ENCODE measurements at regions not wholly inside any gene's neighbourhood (a gene's known extent, or its start where the extent isn't known, plus 50 kb on each side); places are given as distances from the start of the nearest gene placed in this dataset.
A peak's percentile ranks its signal among the peaks of the same experiment; 100 is the strongest.

GRCh38 chr16:80462917-80463316 lies 77.9 kb upstream of the DYNLRB2 start:
- no peaks in the 10 kb centered on the region for H3K9me3 ChIP-seq (ENCODE audit: control insufficient read depth in 2 of 2, insufficient read depth in 1 of 2, low read depth in 1 of 2, low read length in 1 of 2)
- no peaks in the 10 kb centered on the region for H3K27me3 ChIP-seq (ENCODE audit: control insufficient read depth in 3 of 3, insufficient read depth in 3 of 3, low read length in 3 of 3)
- no peak for FAIRE-seq
- peaks cover 0 to 27% (median 2%) of the 10 kb centered on the region in 3 donors for H3K4me1 ChIP-seq (ENCODE audit: control insufficient read depth in 3 of 3, insufficient read depth in 2 of 3, low read depth in 1 of 3, low read length in 2 of 3)
- 14 to 54% (median 39%) methylated on average over 7 of the region's 7 CpGs for WGBS, 3 donors
- peak in 1 of 2 donors; percentile 69 for DNase-seq
- H3K27ac ChIP-seq (ENCODE audit: low read depth in 1 of 3, low read length in 2 of 3): peak overlapping the region in 1 of 3 donors; percentile 38
- no peak overlapping the region for H3K4me3 ChIP-seq (ENCODE audit: low read depth in 1 of 3, low read length in 3 of 3)
- no peaks in the 10 kb centered on the region for H3K36me3 ChIP-seq (ENCODE audit: control insufficient read depth in 3 of 3, insufficient read depth in 2 of 3, low read depth in 1 of 3, low read length in 3 of 3)

- no peak for FAIRE-seq
- no peaks in the 10 kb centered on the region for H3K27me3 ChIP-seq (ENCODE audit: control insufficient read depth in 3 of 3, insufficient read depth in 3 of 3, low read length in 3 of 3)
- H3K27ac ChIP-seq (ENCODE audit: low read depth in 1 of 3, low read length in 2 of 3): no peak overlapping the region
- H3K36me3 ChIP-seq (ENCODE audit: control insufficient read depth in 3 of 3, insufficient read depth in 2 of 3, low read depth in 1 of 3, low read length in 3 of 3): no peaks in the 10 kb centered on the region
- WGBS, 3 donors: 76 to 89% (median 88%) methylated on average over 1 of the region's 1 CpG
- H3K9me3 ChIP-seq (ENCODE audit: control insufficient read depth in 2 of 2, insufficient read depth in 1 of 2, low read depth in 1 of 2, low read length in 1 of 2): no peaks in the 10 kb centered on the region
- peaks cover 0 to 29% (median 2%) of the 10 kb centered on the region in 3 donors for H3K4me1 ChIP-seq (ENCODE audit: control insufficient read depth in 3 of 3, insufficient read depth in 2 of 3, low read depth in 1 of 3, low read length in 2 of 3)
- no peak for DNase-seq
- H3K4me3 ChIP-seq (ENCODE audit: low read depth in 1 of 3, low read length in 3 of 3): no peak overlapping the region
Observed at GRCh38 chr16:80460988-80461387, 79.8 kb upstream of the DYNLRB2 start.

- H3K9me3 ChIP-seq (ENCODE audit: control insufficient read depth in 2 of 2, insufficient read depth in 1 of 2, low read depth in 1 of 2, low read length in 1 of 2): peaks cover 0 to under 1% of the 10 kb centered on the region in 2 donors
- WGBS, 3 donors: 66 to 94% (median 71%) methylated on average over 4 to 5 of the region's 5 CpGs
- H3K4me1 ChIP-seq (ENCODE audit: control insufficient read depth in 3 of 3, insufficient read depth in 2 of 3, low read depth in 1 of 3, low read length in 2 of 3): peaks cover 0 to 29% (median 2%) of the 10 kb centered on the region in 3 donors
- DNase-seq: no peak
- H3K4me3 ChIP-seq (ENCODE audit: low read depth in 1 of 3, low read length in 3 of 3): no peak overlapping the region
- H3K27me3 ChIP-seq (ENCODE audit: control insufficient read depth in 3 of 3, insufficient read depth in 3 of 3, low read length in 3 of 3): no peaks in the 10 kb centered on the region
- FAIRE-seq: no peak
- H3K36me3 ChIP-seq (ENCODE audit: control insufficient read depth in 3 of 3, insufficient read depth in 2 of 3, low read depth in 1 of 3, low read length in 3 of 3): no peaks in the 10 kb centered on the region
- H3K27ac ChIP-seq (ENCODE audit: low read depth in 1 of 3, low read length in 2 of 3): no peak overlapping the region
Observed at GRCh38 chr16:80459966-80460365, 80.8 kb upstream of the DYNLRB2 start.

- Histone ChIP-seq H3K27ac (ENCODE audit: low read depth in 1 of 3, low read length in 2 of 3) (no peak overlapping the region), H3K27me3 (ENCODE audit: control insufficient read depth in 3 of 3, insufficient read depth in 3 of 3, low read length in 3 of 3) (no peaks in the 10 kb centered on the region)
- FAIRE-seq: no peak
Observed at GRCh38 chr16:80459331-80459777, 81.4 kb upstream of the DYNLRB2 start.

GRCh38 chr16:80457871-80458270 lies 82.9 kb upstream of the DYNLRB2 start:
- 38 to 60% (median 57%) methylated on average over 1 of the region's 1 CpG for WGBS, 3 donors
- DNase-seq: peak in 1 of 2 donors; percentile 87
- H3K9me3 ChIP-seq (ENCODE audit: control insufficient read depth in 2 of 2, insufficient read depth in 1 of 2, low read depth in 1 of 2, low read length in 1 of 2): peaks cover 2 to 4% of the 10 kb centered on the region in 2 donors
- H3K27me3 ChIP-seq (ENCODE audit: control insufficient read depth in 3 of 3, insufficient read depth in 3 of 3, low read length in 3 of 3): no peaks in the 10 kb centered on the region
- peaks cover 0 to 12% (median 0%) of the 10 kb centered on the region in 3 donors for H3K4me1 ChIP-seq (ENCODE audit: control insufficient read depth in 3 of 3, insufficient read depth in 2 of 3, low read depth in 1 of 3, low read length in 2 of 3)
- no peak overlapping the region for H3K4me3 ChIP-seq (ENCODE audit: low read depth in 1 of 3, low read length in 3 of 3)
- no peak for FAIRE-seq
- H3K27ac ChIP-seq (ENCODE audit: low read depth in 1 of 3, low read length in 2 of 3): peak overlapping the region in 1 of 3 donors; percentile 29
- H3K36me3 ChIP-seq (ENCODE audit: control insufficient read depth in 3 of 3, insufficient read depth in 2 of 3, low read depth in 1 of 3, low read length in 3 of 3): no peaks in the 10 kb centered on the region

More at GRCh38 chr16:80459331-80459777, 81.4 kb upstream of the DYNLRB2 start:
- DNase-seq: no peak
- H3K4me3 ChIP-seq (ENCODE audit: low read depth in 1 of 3, low read length in 3 of 3): no peak overlapping the region
- H3K36me3 ChIP-seq (ENCODE audit: control insufficient read depth in 3 of 3, insufficient read depth in 2 of 3, low read depth in 1 of 3, low read length in 3 of 3): no peaks in the 10 kb centered on the region
- H3K4me1 ChIP-seq (ENCODE audit: control insufficient read depth in 3 of 3, insufficient read depth in 2 of 3, low read depth in 1 of 3, low read length in 2 of 3): peaks cover 0 to 25% (median 2%) of the 10 kb centered on the region in 3 donors
- H3K9me3 ChIP-seq (ENCODE audit: control insufficient read depth in 2 of 2, insufficient read depth in 1 of 2, low read depth in 1 of 2, low read length in 1 of 2): peaks cover 2 to 4% of the 10 kb centered on the region in 2 donors
- WGBS, 3 donors: 84% methylated on average over 3 of the region's 3 CpGs

- Histone ChIP-seq H3K4me3 (ENCODE audit: low read depth in 1 of 3, low read length in 3 of 3) (no peak overlapping the region), H3K36me3 (ENCODE audit: control insufficient read depth in 3 of 3, insufficient read depth in 2 of 3, low read depth in 1 of 3, low read length in 3 of 3) (no peaks in the 10 kb centered on the region), H3K4me1 (ENCODE audit: control insufficient read depth in 3 of 3, insufficient read depth in 2 of 3, low read depth in 1 of 3, low read length in 2 of 3) (peaks cover 0 to 6% (median 0%) of the 10 kb centered on the region in 3 donors), H3K27me3 (ENCODE audit: control insufficient read depth in 3 of 3, insufficient read depth in 3 of 3, low read length in 3 of 3) (no peaks in the 10 kb centered on the region), H3K9me3 (ENCODE audit: control insufficient read depth in 2 of 2, insufficient read depth in 1 of 2, low read depth in 1 of 2, low read length in 1 of 2) (peaks cover 2 to 4% of the 10 kb centered on the region in 2 donors), H3K27ac (ENCODE audit: low read depth in 1 of 3, low read length in 2 of 3) (no peak overlapping the region)
- FAIRE-seq (no peak), DNase-seq (peak in 1 of 2 donors; percentile 56)
- 31 to 75% (median 69%) methylated on average over 2 of the region's 2 CpGs for WGBS, 3 donors
Observed at GRCh38 chr16:80454802-80455201, 86.0 kb upstream of the DYNLRB2 start.

GRCh38 chr16:80449392-80449791 lies 91.4 kb upstream of the DYNLRB2 start:
- Histone ChIP-seq H3K27ac (ENCODE audit: low read depth in 1 of 3, low read length in 2 of 3) (no peak overlapping the region), H3K36me3 (ENCODE audit: control insufficient read depth in 3 of 3, insufficient read depth in 2 of 3, low read depth in 1 of 3, low read length in 3 of 3) (no peaks in the 10 kb centered on the region), H3K4me3 (ENCODE audit: low read depth in 1 of 3, low read length in 3 of 3) (no peak overlapping the region), H3K9me3 (ENCODE audit: control insufficient read depth in 2 of 2, insufficient read depth in 1 of 2, low read depth in 1 of 2, low read length in 1 of 2) (no peaks in the 10 kb centered on the region), H3K27me3 (ENCODE audit: control insufficient read depth in 3 of 3, insufficient read depth in 3 of 3, low read length in 3 of 3) (no peaks in the 10 kb centered on the region), H3K4me1 (ENCODE audit: control insufficient read depth in 3 of 3, insufficient read depth in 2 of 3, low read depth in 1 of 3, low read length in 2 of 3) (no peaks in the 10 kb centered on the region)
- WGBS, 3 donors: 81 to 83% (median 83%) methylated on average over 8 of the region's 8 CpGs
- FAIRE-seq (no peak), DNase-seq (no peak)

- no peaks in the 10 kb centered on the region for H3K9me3 ChIP-seq (ENCODE audit: control insufficient read depth in 2 of 2, insufficient read depth in 1 of 2, low read depth in 1 of 2, low read length in 1 of 2)
- H3K27me3 ChIP-seq (ENCODE audit: control insufficient read depth in 3 of 3, insufficient read depth in 3 of 3, low read length in 3 of 3): no peaks in the 10 kb centered on the region
- FAIRE-seq: no peak
- H3K27ac ChIP-seq (ENCODE audit: low read depth in 1 of 3, low read length in 2 of 3): no peak overlapping the region
- H3K4me1 ChIP-seq (ENCODE audit: control insufficient read depth in 3 of 3, insufficient read depth in 2 of 3, low read depth in 1 of 3, low read length in 2 of 3): no peaks in the 10 kb centered on the region
- H3K36me3 ChIP-seq (ENCODE audit: control insufficient read depth in 3 of 3, insufficient read depth in 2 of 3, low read depth in 1 of 3, low read length in 3 of 3): no peaks in the 10 kb centered on the region
- H3K4me3 ChIP-seq (ENCODE audit: low read depth in 1 of 3, low read length in 3 of 3): no peak overlapping the region
- no peak for DNase-seq
- 80 to 92% (median 86%) methylated on average over 5 of the region's 5 CpGs for WGBS, 3 donors
Observed at GRCh38 chr16:80447241-80447640, 93.6 kb upstream of the DYNLRB2 start.

- 66 to 83% (median 80%) methylated on average over 5 of the region's 5 CpGs for WGBS, 3 donors
- Histone ChIP-seq H3K36me3 (ENCODE audit: control insufficient read depth in 3 of 3, insufficient read depth in 2 of 3, low read depth in 1 of 3, low read length in 3 of 3) (no peaks in the 10 kb centered on the region), H3K9me3 (ENCODE audit: control insufficient read depth in 2 of 2, insufficient read depth in 1 of 2, low read depth in 1 of 2, low read length in 1 of 2) (no peaks in the 10 kb centered on the region), H3K4me1 (ENCODE audit: control insufficient read depth in 3 of 3, insufficient read depth in 2 of 3, low read depth in 1 of 3, low read length in 2 of 3) (no peaks in the 10 kb centered on the region), H3K4me3 (ENCODE audit: low read depth in 1 of 3, low read length in 3 of 3) (no peak overlapping the region), H3K27ac (ENCODE audit: low read depth in 1 of 3, low read length in 2 of 3) (no peak overlapping the region), H3K27me3 (ENCODE audit: control insufficient read depth in 3 of 3, insufficient read depth in 3 of 3, low read length in 3 of 3) (no peaks in the 10 kb centered on the region)
- FAIRE-seq (no peak), DNase-seq (no peak)
Observed at GRCh38 chr16:80442779-80443178, 98.0 kb upstream of the DYNLRB2 start.

All from small intestine (tissue), 7 donors.